Fibroblast of pulmonary artery (primary cell): ENCODE measurements at regions not wholly inside any gene's neighbourhood (a gene's known extent, or its start where the extent isn't known, plus 50 kb on each side); places are given as distances from the start of the nearest gene placed in this dataset.
A peak's percentile ranks its signal among the peaks of the same experiment; 100 is the strongest.

ENCODE experiments used
- DNase-seq: peaks from one replicate; pipeline ENCODE4 v3.0.0-alpha.2; 2010; ENCODE audit warnings: low read depth
- H3K4me3 ChIP-seq: replicated peaks from 2 replicates; pipeline ENCODE4 v1.5.1; 2011; ENCODE audit warnings: low read depth, mild to moderate bottlenecking, control low read depth, low read length, moderate library complexity
- CTCF ChIP-seq: IDR thresholded peaks from 2 replicates; pipeline ENCODE4 v1.5.1; 2011; ENCODE audit warnings: mild to moderate bottlenecking, control low read depth, low read length, inconsistent platforms; ENCODE audit errors: missing control alignments

DNA sequence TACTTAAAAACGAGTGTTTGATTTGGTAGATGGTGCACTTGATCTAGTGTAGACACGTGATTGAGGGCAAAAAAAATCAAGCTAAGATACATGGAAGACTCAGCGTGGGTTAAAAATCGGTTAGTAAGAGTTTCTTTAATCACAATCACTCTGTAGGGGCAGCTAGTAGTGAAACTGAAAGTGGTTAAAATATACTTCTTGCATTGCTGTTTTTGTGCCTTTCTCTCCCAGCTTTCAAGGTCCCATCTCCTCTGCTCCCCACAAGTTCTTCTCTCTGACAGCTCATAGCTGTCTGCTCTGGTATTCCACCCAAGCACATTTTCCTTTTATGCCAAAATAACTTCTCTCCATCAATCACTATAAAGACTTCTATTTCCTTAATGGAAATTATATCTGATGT lies 1089.7 kb downstream of the EFNB2 start:
- no peak for TF ChIP-seq CTCF
- H3K4me3 ChIP-seq: no peak overlapping the region
- no peak for DNase-seq

- no peak for TF ChIP-seq CTCF
- peak; percentile 99 for DNase-seq
Observed at GRCh38 chr13:105442949-105443699, 1092.3 kb downstream of the EFNB2 start.

GRCh38 chr13:105442040-105442439 lies 1093.4 kb downstream of the EFNB2 start:
- no peak for DNase-seq
- no peak overlapping the region for H3K4me3 ChIP-seq
- TF ChIP-seq CTCF: no peak

More at GRCh38 chr13:105442949-105443699, 1092.3 kb downstream of the EFNB2 start:
- H3K4me3 ChIP-seq: no peak overlapping the region

GRCh38 chr13:105441051-105441750 lies 1094.3 kb downstream of the EFNB2 start:
- no peak overlapping the region for H3K4me3 ChIP-seq
- TF ChIP-seq CTCF: no peak
- peak; percentile 24 for DNase-seq

DNA sequence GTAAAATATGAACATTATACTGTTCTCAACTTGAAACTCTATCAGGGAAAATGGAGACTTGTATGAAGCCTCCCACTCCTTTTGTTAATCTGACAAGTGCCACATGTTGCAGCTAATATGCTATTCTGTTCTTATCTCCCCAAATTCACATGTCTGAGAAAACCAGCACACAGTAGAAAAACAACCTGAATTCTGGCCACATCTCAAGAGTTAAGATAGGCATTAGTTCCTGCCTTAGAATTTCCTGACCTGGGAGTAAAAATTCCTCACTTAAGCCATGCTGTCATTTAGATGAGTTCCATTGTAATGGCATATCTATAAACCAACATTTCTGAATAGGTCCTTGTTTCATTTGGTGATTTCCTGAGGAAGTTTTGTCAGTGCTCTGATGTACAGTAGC lies 1098.5 kb downstream of the EFNB2 start:
- TF ChIP-seq CTCF: no peak
- no peak overlapping the region for H3K4me3 ChIP-seq
- peak; percentile 86 for DNase-seq

DNA sequence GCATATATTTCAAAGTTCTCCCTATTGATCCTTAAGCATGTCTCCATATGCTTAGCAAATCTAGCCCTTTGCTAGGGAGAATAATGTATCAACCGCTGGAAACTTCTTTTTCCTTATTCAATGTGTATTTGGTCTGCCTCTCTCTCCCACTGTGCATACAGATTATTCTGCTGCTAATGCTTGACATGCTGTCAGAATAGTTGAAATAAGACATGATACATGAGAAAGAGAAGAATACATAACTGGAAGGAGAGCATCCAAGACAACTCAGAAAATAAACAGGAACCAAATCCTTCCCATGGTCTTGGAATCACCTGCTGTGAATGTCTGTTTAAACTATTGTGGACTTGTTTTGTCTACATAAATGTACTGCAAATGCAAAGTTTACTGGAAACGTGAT lies 1103.0 kb downstream of the EFNB2 start:
- no peak overlapping the region for H3K4me3 ChIP-seq
- no peak for TF ChIP-seq CTCF
- no peak for DNase-seq

DNA sequence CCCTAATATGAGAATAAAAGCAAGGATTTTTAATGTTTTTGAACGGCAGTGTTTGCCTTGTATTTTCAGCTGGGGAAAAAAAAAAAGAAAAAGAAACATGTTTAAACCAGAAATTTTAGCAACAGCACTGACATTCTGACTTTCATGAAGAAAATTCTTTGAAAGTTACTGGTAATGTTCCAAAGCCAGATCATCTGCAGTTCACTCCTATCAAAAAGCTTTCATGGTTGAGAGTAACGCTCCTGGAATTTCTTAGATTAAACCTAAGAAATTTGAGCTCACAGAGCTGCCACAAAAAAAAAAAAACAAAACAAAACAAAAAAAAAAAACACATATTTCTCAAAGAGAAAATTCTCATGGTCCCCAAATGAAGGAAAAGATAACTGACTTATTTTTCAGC lies 1106.7 kb downstream of the EFNB2 start:
- no peak for TF ChIP-seq CTCF
- H3K4me3 ChIP-seq: no peak overlapping the region
- no peak for DNase-seq
